ENCODE measurements at regions not wholly inside any gene's neighbourhood (a gene's known extent, or its start where the extent isn't known, plus 50 kb on each side); places are given as distances from the start of the nearest gene placed in this dataset.
A peak's percentile ranks its signal among the peaks of the same experiment; 100 is the strongest.

DNA sequence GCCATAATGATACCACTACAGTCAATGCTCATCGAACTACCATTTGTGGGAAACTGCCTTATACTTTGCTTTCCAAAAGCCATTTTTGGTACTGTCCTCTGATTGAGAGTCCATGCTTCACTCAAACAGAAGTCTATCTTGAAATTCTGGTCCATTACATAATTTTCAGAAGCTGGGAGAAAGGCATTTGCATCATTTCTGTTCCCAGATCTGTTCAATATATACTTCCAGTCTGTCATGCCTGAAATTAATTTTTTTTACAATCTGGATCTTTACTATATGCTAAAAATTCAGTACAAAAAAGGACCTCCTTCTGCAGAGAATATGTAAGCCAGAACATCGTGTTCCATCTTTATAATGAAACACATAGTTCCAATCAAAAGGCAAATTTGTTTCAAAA is 528.9 kb upstream of the MEF2C start:
- no peak for DNase-seq (ENCODE audit: low read depth)
- no peak for TF ChIP-seq CTCF (IDR thresholded peaks at IDR 0.05; ENCODE audit: low read length, missing control alignments)
- no peak overlapping the region for H3K4me3 ChIP-seq (replicated peaks; ENCODE audit: low read depth, low read length)

GRCh38 chr5:89407054-89407453 is 524.1 kb upstream of the MEF2C start:
- no peak overlapping the region for H3K4me3 ChIP-seq (replicated peaks; ENCODE audit: low read depth, low read length)
- DNase-seq (ENCODE audit: low read depth): no peak
- TF ChIP-seq CTCF (IDR thresholded peaks at IDR 0.05; ENCODE audit: low read length, missing control alignments): no peak

GRCh38 chr5:89401659-89402058 is 518.7 kb upstream of the MEF2C start:
- no peak for DNase-seq (ENCODE audit: low read depth)
- TF ChIP-seq CTCF (IDR thresholded peaks at IDR 0.05; ENCODE audit: low read length, missing control alignments): no peak
- H3K4me3 ChIP-seq (replicated peaks; ENCODE audit: low read depth, low read length): no peak overlapping the region

GRCh38 chr5:89401012-89401411 is 518.0 kb upstream of the MEF2C start:
- TF ChIP-seq CTCF (IDR thresholded peaks at IDR 0.05; ENCODE audit: low read length, missing control alignments): no peak
- H3K4me3 ChIP-seq (replicated peaks; ENCODE audit: low read depth, low read length): no peak overlapping the region
- no peak for DNase-seq (ENCODE audit: low read depth)

DNA sequence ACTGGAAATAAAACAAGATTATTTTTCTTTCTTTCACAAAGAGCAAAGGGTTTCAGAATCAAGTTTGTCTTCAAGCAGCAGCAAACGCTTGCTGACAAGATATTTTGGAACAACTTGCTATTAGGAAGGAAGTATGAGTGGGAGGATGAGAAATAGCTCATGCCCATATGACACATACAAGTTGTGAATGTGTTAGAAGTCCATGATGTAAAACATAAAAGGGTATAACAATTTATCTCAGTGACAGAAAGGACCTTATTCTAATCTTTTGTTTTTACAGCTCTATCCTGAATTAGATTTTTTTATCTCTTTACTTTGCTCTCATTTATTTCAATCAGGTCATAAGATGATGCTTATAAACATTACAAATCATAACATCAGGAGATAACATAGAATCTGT is 516.6 kb upstream of the MEF2C start:
- no peak for TF ChIP-seq CTCF (IDR thresholded peaks at IDR 0.05; ENCODE audit: low read length, missing control alignments)
- H3K4me3 ChIP-seq (replicated peaks; ENCODE audit: low read depth, low read length): no peak overlapping the region
- DNase-seq (ENCODE audit: low read depth): peak; percentile 47

DNA sequence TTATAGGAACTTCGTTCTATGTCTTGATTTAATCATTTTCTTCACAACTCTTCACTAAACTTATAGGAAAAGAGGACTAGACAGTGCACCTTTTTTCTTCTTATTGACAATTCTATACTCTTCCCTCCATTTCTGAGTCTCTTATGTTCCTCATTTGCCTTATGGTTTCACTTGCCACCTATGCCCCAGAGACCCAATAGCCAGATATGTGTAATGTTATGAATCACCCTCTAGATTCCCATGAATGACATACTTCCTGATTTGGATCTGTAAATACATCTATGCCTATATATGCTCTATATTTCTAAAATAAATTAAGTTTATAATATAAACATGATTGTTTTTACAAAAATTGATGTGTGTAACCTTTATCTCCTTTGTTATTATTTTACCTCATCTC is 514.1 kb upstream of the MEF2C start:
- no peak for TF ChIP-seq CTCF (IDR thresholded peaks at IDR 0.05; ENCODE audit: low read length, missing control alignments)
- H3K4me3 ChIP-seq (replicated peaks; ENCODE audit: low read depth, low read length): no peak overlapping the region
- DNase-seq (ENCODE audit: low read depth): no peak

GRCh38 chr5:89396278-89396954 is 513.4 kb upstream of the MEF2C start:
- TF ChIP-seq CTCF (IDR thresholded peaks at IDR 0.05; ENCODE audit: low read length, missing control alignments): no peak
- peak; percentile 43 for DNase-seq (ENCODE audit: low read depth)
- no peak overlapping the region for H3K4me3 ChIP-seq (replicated peaks; ENCODE audit: low read depth, low read length)

Measured in fibroblast of pulmonary artery (primary cell).